ENCODE measurements at regions not wholly inside any gene's neighbourhood (a gene's known extent, or its start where the extent isn't known, plus 50 kb on each side); places are given as distances from the start of the nearest gene placed in this dataset.

DNA sequence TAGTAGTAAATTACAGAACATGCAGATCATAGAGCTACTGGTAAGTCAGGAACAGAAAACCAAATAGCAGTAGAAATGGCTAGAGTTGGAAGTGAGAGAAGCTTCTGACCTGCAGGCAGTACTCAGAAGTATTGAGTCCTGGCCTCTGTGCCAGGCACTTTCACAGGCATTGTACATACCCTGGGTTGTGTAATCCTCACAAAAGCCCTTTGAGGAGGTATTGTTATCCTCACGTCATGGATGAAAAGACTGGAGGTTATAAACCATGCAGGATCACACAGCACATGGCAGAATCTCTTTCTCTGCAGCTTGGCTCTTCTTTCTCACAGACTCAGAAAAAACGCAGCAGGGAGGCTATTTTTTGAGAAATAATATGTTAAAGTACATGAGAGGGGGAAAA lies 789.3 kb upstream of the FAM98A start:
- TF ChIP-seq, protein P1, sequence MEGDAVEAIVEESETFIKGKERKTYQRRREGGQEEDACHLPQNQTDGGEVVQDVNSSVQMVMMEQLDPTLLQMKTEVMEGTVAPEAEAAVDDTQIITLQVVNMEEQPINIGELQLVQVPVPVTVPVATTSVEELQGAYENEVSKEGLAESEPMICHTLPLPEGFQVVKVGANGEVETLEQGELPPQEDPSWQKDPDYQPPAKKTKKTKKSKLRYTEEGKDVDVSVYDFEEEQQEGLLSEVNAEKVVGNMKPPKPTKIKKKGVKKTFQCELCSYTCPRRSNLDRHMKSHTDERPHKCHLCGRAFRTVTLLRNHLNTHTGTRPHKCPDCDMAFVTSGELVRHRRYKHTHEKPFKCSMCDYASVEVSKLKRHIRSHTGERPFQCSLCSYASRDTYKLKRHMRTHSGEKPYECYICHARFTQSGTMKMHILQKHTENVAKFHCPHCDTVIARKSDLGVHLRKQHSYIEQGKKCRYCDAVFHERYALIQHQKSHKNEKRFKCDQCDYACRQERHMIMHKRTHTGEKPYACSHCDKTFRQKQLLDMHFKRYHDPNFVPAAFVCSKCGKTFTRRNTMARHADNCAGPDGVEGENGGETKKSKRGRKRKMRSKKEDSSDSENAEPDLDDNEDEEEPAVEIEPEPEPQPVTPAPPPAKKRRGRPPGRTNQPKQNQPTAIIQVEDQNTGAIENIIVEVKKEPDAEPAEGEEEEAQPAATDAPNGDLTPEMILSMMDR (conservative IDR thresholded peaks at IDR 0.05; ENCODE audit: low read depth, low read length), result no peak
- H3K4me3 ChIP-seq (ENCODE audit: low read depth, low read length), result no peak overlapping the region
- DNase-seq (ENCODE audit: low read depth), result peak; percentile 12

DNA sequence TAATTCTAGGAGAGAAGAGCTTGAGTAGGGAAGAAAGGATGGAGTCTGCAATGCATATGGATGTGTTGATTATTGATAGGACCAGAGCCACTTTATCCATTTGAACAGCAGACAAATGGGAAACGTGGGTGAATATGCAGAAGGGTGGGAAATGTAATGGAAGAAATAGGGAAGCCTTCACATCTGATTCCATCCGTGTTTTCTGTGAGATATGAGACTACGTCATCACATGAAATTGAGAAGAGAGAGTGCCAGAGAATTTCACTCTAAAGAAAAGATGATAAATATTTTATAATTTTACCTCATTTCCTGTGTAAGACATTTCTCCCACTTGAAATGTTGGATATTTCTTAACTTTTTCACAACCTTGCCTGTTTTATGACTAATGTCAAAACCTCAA lies 788.4 kb upstream of the FAM98A start:
- no peak overlapping the region for H3K4me3 ChIP-seq (ENCODE audit: low read depth, low read length)
- TF ChIP-seq, protein P1 (conservative IDR thresholded peaks at IDR 0.05; ENCODE audit: low read depth, low read length), result no peak
- no peak for DNase-seq (ENCODE audit: low read depth)

DNA sequence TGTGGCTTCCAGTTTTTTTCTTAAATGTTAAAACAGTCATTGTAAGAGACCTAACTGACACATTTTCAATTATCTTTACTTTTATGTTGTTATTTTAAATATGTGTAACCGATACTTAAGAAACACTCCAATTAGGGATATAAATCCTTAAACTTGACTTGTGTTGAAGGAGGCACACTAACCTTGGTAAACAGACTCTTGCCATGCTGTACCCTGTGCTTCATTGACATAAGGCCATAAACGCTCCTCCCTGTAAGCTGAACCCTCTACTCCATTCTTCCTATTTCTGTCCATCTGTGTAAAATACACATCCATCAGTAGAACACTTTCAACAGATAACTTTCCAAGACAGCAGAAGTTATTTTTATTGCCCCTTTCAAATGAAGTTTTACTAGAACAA lies 780.5 kb upstream of the FAM98A start:
- DNase-seq (ENCODE audit: low read depth), result no peak
- TF ChIP-seq, protein P1 (conservative IDR thresholded peaks at IDR 0.05; ENCODE audit: low read depth, low read length), result no peak
- H3K4me3 ChIP-seq (ENCODE audit: low read depth, low read length), result no peak overlapping the region

DNA sequence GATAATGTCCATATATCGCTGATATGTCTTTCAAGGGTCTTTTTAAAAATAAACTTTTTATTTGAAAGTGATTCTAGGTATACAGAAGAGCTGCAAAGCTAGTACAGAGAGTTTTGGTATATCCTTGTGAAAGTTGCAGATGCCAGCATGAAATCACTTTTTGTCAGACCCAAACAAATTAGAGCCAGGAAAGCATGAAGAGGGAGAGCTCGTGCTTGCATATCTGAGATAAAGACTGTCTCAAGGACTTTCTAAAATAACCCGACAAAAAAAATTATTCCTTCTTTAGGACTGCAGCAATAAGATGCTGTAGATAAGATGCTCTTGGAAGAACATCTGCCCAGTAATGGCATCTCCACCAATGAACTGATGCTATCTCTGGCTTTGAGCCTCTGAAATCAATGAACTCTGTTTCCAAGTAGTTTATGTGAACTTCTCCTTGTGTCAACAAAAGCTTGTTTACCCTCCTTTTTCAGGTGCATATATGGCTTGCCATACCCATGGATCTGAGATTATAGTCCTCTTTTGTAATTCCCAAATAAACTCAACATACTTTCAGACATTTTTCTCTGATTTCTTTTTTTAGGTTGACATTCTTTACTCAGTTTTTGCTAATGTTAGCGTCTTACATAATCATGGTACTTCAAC lies 774.6 kb upstream of the FAM98A start:
- H3K4me3 ChIP-seq (ENCODE audit: low read depth, low read length), result no peak overlapping the region
- TF ChIP-seq, protein P1 (conservative IDR thresholded peaks at IDR 0.05; ENCODE audit: low read depth, low read length), result no peak
- DNase-seq (ENCODE audit: low read depth), result no peak

DNA sequence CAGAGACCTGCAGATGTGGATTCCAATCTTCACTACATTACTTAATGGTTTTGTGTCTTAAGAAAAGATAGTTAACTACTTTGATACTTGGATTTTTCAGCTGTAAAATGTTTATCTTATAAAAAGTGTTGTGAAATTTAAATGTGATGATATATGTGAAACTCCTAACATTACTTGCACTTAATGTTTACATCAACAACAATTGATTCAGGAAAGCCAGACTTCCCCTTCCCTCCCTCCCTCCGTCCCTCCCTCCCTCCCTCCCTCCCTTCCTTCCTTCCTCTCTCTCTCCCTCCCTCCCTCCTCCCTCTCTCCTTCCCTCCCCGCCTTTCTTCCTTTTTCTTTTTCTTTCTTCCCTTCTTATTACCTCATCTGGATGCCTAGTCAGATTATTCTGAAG lies 773.9 kb upstream of the FAM98A start:
- no peak overlapping the region for H3K4me3 ChIP-seq (ENCODE audit: low read depth, low read length)
- TF ChIP-seq, protein P1 (conservative IDR thresholded peaks at IDR 0.05; ENCODE audit: low read depth, low read length), result no peak
- DNase-seq (ENCODE audit: low read depth), result no peak

DNA sequence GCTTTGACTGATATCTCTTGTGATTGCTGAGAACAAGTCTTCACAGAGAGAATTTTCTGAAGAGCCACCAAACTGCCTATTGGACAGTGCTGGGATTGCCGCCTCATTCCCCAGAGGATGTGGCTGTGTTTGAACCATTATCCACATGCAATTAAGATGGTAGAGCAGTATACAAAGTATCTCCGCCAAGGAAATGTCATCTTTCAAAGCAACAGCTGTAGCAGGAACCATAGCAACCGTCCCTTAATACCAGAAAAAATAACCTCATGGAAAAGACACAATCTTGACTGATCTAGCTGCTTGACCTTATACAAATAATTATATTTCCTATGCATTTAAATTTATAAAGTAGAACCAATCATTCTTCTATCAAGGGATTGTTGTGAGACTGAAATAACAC lies 772.6 kb upstream of the FAM98A start:
- TF ChIP-seq, protein P1 (conservative IDR thresholded peaks at IDR 0.05; ENCODE audit: low read depth, low read length), result no peak
- DNase-seq (ENCODE audit: low read depth), result no peak
- H3K4me3 ChIP-seq (ENCODE audit: low read depth, low read length), result no peak overlapping the region

DNA sequence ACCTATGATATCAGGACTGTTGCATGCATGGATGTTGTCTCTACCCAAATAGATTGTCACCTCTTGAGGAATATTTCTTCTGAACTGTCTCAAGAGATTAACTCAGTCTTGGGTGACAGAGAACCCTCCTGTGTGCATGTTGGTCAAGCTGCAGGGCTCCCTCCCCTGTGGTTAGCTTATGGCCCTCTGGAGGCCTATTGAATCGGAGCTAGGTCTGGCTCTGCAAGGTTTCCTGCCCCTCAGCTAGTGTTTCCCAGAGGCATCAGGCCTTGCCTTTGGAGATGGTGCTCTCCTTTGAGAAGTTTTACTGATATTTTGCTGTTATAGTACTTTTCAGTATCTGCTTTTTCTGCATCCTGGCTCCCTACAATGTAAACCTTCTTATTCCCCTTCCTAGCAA lies 769.2 kb upstream of the FAM98A start:
- H3K4me3 ChIP-seq (ENCODE audit: low read depth, low read length), result no peak overlapping the region
- TF ChIP-seq, protein P1 (conservative IDR thresholded peaks at IDR 0.05; ENCODE audit: low read depth, low read length), result no peak
- DNase-seq (ENCODE audit: low read depth), result no peak
